UCSD-AML1 (cell line): ENCODE measurements at regions not wholly inside any gene's neighbourhood (a gene's known extent, or its start where the extent isn't known, plus 50 kb on each side); places are given as distances from the start of the nearest gene placed in this dataset.

Source experiments
- DNase-seq: peaks from one replicate; lab custom pipeline; 2025; ENCODE audit not compliant: unreplicated experiment; lab: John Stamatoyannopoulos, UW

DNA sequence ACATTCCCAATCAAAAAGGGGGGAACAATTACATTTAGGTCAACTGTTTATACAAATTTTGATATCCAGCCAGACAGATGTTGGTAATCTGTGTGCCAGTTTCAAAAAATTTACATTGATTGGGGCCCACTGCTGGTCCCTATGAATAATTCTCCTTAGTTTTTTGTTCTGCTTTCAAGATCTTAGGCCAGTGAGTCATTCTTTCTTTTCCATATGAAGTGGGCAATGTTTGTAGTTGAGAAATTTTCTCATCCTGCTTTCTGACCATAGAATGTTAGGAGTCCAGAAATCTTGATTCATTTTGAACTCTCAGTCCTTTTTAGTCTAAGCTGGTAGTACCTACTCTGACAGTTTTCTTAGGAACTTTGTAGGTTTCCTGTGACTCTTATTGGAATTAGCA is 244.3 kb downstream of the DIO2 start:
- no peak for DNase-seq

DNA sequence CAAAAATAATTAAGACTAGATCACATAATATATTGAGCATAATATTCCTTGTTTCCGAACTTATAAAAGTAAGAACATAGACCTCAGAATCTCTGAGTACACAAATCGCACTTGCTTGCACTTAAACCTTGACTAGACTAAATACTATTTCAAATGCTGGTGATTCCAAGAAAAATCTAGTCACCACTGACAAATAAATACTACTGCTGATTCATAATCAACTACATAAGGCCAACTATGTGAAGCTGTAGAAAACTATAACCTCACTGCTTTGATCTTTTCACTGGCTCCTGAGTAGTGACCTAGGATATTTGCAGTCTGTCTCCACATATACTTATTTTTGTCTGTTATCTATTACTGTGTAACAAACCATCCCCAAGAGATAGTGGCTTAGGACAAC is 245.4 kb downstream of the DIO2 start:
- no peak for DNase-seq

DNA sequence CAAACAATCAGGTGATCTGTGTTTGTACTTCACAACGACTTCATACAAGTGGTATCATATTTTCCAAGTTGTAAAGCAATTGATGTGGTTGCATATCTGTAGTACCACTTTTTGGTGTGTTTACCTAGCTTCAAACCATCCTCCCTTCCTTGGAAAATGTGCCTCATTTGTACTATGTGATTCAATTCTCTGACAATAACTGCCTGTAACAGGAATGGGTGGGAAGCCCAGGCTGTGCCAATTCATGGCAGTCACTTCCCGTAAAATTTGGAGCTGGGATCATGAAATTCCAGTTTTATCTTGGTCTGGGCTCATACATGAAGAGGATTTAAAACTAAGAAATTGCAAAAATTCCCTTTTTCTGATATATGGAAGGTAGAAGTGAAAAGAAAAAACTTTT is 250.1 kb downstream of the DIO2 start:
- no peak for DNase-seq

DNA sequence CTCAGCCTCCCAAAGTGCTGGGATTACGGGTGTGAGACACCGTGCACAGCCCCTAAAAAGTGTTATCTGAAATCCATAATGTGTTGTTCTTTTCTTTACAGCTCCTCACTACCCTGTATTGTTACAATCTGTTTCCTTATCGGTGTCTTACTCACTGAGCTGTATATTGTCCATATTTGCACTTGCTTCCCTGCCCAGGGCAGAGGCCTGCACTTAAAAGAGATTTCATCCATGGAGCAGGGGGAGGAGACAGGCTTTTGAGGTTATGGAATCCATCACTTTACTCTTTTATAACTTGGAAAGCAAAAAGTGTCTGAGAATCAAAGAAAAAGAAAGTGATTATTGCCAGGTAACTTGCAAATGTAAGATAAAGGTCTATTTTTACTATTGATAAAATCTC is 251.0 kb downstream of the DIO2 start:
- DNase-seq = no peak

DNA sequence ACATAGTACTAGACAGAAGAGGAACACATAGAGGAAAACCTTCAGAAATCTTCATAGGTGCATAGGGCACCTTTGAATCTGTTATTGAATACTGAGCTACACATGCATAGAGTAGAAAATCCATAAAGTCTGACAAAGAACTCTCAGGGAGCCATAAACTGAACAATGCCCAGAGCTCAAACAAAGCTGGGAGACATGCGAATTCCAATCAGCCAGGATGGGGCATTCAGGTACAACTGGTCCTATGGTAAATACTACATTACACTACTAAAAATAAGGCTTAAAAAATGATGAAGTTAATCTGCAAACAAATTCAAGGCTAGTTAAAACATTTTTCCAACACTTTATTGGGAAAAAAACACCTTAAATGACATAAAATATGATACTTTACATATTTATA is 259.7 kb downstream of the DIO2 start:
- no peak for DNase-seq

DNA sequence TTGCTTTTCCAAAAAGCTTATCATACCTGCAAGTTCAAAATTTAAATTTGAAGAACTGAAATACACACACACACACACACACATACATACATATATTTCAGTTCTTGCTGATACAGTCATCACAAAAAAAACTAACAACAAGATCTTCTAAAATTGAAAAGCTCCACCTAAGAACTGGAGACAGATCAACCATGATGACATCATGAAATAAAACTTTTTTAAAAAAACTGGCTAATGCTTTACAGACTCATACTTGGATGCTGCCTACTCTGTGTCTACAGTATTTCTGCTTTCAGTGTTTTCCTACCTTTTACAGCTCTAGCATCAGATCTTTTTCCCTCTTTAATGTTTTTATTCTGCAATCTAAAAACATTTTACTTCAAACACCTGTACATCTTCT is 261.4 kb downstream of the DIO2 start:
- no peak for DNase-seq

DNA sequence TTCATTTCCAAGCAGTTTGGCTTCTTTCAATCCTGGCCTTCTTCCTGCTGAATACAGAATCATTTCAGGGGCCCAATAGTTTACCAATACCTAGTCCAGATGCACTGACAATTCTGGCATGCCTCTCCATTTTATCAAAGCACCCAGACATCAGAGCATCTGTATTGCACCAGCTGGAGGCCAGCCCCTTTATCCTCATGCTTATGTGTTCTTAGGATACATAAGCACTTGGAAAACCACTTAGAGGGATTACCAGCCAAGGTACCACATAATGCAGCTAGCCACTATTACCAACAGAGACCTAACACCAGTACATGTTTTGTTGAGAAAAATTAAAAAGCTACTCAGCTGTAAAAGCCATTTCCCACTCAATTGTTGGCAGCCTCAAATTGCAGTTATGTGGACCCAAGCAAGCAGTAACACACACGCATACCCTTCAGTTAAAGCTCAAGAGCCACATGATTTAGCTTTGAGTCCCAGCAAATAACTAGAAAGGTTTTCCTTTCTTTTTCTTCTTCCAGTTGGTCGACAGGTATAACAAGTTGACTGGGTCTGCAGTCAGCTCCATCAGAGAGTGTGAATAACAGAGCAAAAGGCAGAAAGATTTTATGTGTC is 263.8 kb downstream of the DIO2 start:
- no peak for DNase-seq

DNA sequence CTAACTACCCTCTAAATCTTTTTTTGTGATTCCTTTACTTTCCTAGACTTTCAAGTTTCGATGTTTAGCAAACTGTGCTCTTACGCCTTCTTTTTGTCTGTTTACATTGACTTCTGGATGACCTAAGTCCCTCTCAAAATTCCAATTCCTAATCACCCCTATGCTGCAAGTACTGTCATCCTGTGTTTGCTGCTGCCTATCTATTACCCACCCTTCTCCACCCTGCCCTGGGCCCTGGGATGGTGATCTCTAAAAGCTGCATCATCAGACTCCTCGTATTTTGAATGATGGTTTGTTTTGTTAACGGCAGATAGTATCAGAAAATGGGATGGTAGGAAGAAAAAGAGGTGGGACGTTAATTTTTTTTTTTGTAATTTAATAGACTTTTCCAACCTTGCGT is 272.1 kb downstream of the DIO2 start:
- DNase-seq = no peak

DNA sequence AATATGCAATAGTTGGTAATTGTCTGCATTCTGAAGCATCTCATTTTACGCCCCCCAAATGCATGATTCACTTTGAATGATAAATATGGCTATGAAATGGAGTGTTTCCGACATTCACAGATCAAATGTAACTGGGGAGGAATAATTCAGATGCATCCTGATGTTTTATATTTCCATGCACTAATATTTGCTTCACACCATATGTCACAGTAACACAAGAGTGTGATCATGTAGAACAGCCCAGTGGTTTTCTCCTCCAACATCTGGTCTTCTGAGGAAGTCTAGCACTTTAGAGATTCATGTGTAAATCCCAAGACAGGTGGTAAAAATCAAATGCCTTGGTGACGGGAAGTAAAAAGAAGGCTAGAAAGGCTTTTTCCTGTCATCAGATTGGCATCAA is 273.1 kb downstream of the DIO2 start:
- no peak for DNase-seq

DNA sequence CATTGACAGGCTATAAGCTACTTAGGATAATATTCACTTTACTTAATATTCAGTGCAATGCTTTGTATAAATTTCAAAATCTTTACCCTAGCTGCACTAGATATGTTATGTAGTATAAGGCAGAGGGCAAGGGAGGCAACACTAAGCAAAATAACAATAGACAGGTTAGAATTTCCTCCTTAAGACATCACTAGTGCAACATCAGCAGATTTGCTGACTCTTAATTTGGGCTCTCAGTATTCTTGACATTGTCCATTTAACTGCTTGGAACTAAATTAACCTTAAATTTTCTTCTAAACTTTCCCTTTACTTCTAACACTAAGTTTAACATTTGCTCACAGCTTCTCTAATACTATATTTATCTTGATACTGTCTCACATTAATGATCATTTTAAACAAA is 273.9 kb downstream of the DIO2 start:
- no peak for DNase-seq

DNA sequence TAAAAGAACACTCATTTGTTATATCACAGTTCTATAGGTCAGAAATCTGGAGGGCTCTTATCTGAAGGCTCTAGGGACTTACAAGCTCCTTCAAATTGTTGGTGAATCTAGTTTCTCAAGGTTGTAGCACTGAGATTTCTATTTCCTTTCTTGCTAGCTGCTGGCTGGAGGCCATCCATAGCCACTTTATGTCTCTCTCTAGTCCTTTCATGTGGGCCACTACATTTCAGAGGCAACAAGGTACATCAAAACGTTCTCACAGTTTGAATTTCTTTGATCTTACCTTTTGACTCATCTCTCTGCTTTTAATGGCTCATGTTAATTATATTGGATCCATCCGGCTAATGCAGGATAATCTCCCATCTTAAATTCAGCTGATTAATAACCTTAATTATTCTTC is 286.8 kb downstream of the DIO2 start:
- DNase-seq = no peak

DNA sequence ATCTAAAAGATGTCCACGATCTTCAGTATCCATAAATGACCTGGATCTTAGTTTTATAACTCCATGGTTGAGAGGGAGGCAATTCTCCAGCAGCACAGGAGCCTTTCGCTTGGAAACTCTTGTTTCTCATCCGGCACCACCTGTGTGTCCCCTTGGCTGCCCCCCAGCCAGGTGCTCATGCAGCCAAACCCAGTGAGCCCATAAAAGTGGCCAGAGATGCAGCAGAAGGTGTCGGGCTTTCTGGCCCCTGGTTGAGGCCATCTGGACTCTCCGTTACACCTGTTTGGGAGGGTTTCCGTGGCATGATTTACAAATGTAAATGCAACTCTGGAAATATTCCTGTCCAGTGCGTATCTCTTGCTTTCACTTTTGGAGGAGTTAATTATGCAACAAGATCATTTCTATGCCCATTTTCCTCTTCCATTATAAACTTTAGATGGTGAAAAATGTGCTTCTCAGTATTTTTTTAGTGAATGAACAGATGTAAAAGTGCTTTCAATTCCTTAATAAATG is 291.1 kb downstream of the DIO2 start:
- DNase-seq = no peak
